Panc1 (cell line): ENCODE measurements at regions not wholly inside any gene's neighbourhood (a gene's known extent, or its start where the extent isn't known, plus 50 kb on each side); places are given as distances from the start of the nearest gene placed in this dataset.

Experiments
- ATAC-seq: fragments of 200-7000 bp; cut with Tn5 transposase; 2 replicates; pipeline ENCODE4 v1.9.1; 2020; ENCODE audit warnings: mild to moderate bottlenecking, moderate library complexity
- BruUV-seq: library from RNA; stranded (reverse); fragments of 400-500 nt; replicated peaks from 2 replicates; lab custom pipeline; 2021; lab: Mats Ljungman, UMichigan
- CTCF ChIA-PET: fragments of 300-600 bp; sonication (Branson Sonifier 250); formaldehyde crosslinking; loops from one replicate; lab custom pipeline; 2022; ENCODE audit warnings: antibody characterized with exemption; lab: Charles Lee
- POLR2A ChIA-PET: fragments of 300-600 bp; sonication (Branson Sonifier 250); formaldehyde crosslinking; loops from one replicate; lab custom pipeline; 2022; ENCODE audit warnings: antibody characterized with exemption; lab: Charles Lee
- DNase-seq: peaks from one replicate; pipeline ENCODE4 v3.0.0-alpha.2; 2010; ENCODE audit warnings: low read depth, low spot score
- H3K27ac ChIP-seq: 2 replicates; pipeline ENCODE4 v1.5.1; 2011; ENCODE audit warnings: mild to moderate bottlenecking, low read length, inconsistent platforms
- H3K27me3 ChIP-seq: fragments of 200-500 bp; sonication (Bioruptor generic); 2 replicates; pipeline ENCODE4 v1.6.0; 2014; ENCODE audit warnings: low read length, inconsistent platforms; ENCODE audit not compliant: control insufficient read depth, insufficient read depth
- H3K36me3 ChIP-seq: fragments of 200-500 bp; sonication (Bioruptor generic); 2 replicates; pipeline ENCODE4 v1.5.1; 2014; ENCODE audit warnings: inconsistent platforms, mild to moderate bottlenecking, low read length, moderate library complexity; ENCODE audit not compliant: control insufficient read depth, insufficient read depth
- H3K4me1 ChIP-seq: 2 replicates; pipeline ENCODE4 v1.5.1; 2011; ENCODE audit warnings: inconsistent platforms, mild to moderate bottlenecking, low read length, moderate library complexity; ENCODE audit not compliant: control insufficient read depth, insufficient read depth
- H3K4me3 ChIP-seq, 2 experiments: 2 replicates each; pipeline ENCODE4 v1.5.1; 2011 to 2012; ENCODE audit warnings: low read depth in 2 of 2, low read length in 2 of 2, mild to moderate bottlenecking in 2 of 2, inconsistent platforms in 1 of 2, moderate library complexity in 1 of 2
- H3K9me3 ChIP-seq: fragments of 200-500 bp; sonication (Bioruptor generic); 2 replicates; pipeline ENCODE4 v1.5.1; 2014; ENCODE audit warnings: low read depth, mild to moderate bottlenecking, inconsistent platforms, low read length, moderate library complexity; ENCODE audit not compliant: control insufficient read depth, insufficient read depth
- POLR2AphosphoS5 ChIP-seq: IDR thresholded peaks from 2 replicates; pipeline ENCODE4 v1.6.1; 2012; ENCODE audit warnings: mild to moderate bottlenecking, low read depth, low read length, moderate library complexity
- SIN3A ChIP-seq: IDR thresholded peaks from 2 replicates; pipeline ENCODE4 v1.6.1; 2012; ENCODE audit warnings: low read depth, mild to moderate bottlenecking, low read length, moderate library complexity, borderline replicate concordance; ENCODE audit not compliant: insufficient read depth
- TCF7L2 ChIP-seq: IDR thresholded peaks from 2 replicates; pipeline ENCODE4 v1.6.1; 2011; ENCODE audit warnings: mild to moderate bottlenecking, low read depth, low read length, inconsistent platforms
- in situ Hi-C: cut with HindIII; loops from 2 replicates; pipeline ENCODE4 v1.10.0; 2016; ENCODE audit warnings: low sequenced_read_pairs, low pct_unique_long_range_greater_than_20kb
- intact Hi-C: fragments of 100-400 bp; cut with micrococcal nuclease; formaldehyde crosslinking; loops from one replicate; pipeline ENCODE4 v1.10.0; 2022; ENCODE audit not compliant: unreplicated experiment
- TF ChIP-seq, protein P1 (sequence below), 2 experiments: IDR thresholded peaks; 2 replicates each; pipeline ENCODE4 v1.6.1; 2011 to 2012; ENCODE audit warnings: low read depth in 2 of 2, control low read depth in 1 of 2, low read length in 1 of 2, mild to moderate bottlenecking in 1 of 2, moderate library complexity in 1 of 2; ENCODE audit not compliant: insufficient read depth in 1 of 2
- TF ChIP-seq, protein P2 (sequence below): fragments of 450-650 bp; IDR thresholded peaks from 2 replicates; pipeline ENCODE4 v1.5.1; 2017; ENCODE audit warnings: mild to moderate bottlenecking

DNA sequence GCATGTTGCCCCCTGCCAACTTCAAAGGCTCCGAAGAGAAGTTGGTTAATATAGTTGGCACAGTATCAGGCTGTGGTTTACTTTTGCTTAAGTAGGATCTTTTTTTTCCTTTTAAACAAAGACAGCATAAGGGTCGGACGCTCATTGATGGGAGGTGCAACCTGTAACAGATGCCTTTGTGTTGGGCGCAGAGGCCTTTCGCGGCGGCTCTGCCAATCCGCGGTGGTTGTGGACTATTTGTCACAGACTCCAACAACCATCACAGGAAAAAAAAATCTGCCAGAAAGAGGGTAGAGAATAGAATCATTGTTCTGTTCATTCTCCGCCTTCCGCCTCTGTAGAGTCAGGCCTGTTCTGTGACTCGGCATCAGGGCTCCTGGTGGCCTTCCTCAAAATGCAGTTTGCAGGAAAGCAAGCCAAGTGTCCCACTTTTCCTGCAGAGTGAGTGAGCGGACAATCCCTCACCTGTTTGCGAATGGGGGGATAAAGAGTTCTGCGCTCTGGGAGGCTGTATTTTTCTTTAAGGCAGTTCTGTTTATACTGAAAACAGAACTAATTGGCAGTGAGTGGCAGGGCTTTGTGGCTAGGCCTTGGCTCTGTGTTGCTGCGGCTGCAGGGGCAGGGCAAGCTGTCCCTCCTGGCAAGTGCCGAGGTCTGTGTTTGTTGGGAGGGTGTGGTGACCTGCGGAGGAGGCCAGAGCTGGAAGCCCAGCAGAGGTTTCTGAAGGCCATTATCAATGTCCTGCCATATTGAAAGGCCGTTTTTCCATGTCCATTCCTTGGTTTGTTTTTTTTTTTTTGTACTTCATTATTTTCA lies 83.0 kb upstream of the PIWIL1 start:
- intact Hi-C loops: no loop called here
- POLR2A ChIA-PET: no interaction called here
- no peaks in the 10 kb centered on the region for H3K9me3 ChIP-seq
- no peaks in the 10 kb centered on the region for H3K4me1 ChIP-seq
- DNase-seq (no peak), ATAC-seq (no peak)
- no peak overlapping the region for H3K4me3 ChIP-seq
- TF ChIP-seq, protein P1, sequence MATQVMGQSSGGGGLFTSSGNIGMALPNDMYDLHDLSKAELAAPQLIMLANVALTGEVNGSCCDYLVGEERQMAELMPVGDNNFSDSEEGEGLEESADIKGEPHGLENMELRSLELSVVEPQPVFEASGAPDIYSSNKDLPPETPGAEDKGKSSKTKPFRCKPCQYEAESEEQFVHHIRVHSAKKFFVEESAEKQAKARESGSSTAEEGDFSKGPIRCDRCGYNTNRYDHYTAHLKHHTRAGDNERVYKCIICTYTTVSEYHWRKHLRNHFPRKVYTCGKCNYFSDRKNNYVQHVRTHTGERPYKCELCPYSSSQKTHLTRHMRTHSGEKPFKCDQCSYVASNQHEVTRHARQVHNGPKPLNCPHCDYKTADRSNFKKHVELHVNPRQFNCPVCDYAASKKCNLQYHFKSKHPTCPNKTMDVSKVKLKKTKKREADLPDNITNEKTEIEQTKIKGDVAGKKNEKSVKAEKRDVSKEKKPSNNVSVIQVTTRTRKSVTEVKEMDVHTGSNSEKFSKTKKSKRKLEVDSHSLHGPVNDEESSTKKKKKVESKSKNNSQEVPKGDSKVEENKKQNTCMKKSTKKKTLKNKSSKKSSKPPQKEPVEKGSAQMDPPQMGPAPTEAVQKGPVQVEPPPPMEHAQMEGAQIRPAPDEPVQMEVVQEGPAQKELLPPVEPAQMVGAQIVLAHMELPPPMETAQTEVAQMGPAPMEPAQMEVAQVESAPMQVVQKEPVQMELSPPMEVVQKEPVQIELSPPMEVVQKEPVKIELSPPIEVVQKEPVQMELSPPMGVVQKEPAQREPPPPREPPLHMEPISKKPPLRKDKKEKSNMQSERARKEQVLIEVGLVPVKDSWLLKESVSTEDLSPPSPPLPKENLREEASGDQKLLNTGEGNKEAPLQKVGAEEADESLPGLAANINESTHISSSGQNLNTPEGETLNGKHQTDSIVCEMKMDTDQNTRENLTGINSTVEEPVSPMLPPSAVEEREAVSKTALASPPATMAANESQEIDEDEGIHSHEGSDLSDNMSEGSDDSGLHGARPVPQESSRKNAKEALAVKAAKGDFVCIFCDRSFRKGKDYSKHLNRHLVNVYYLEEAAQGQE (IDR thresholded peaks at IDR 0.05; ENCODE audit: insufficient read depth in 1 of 2, low read depth in 2 of 2, low read length in 1 of 2): no peak
- no peak for TF ChIP-seq POLR2AphosphoS5
- no peak for TF ChIP-seq SIN3A
- H3K36me3 ChIP-seq: no peaks in the 10 kb centered on the region
- BruUV-seq: no TSS peak
- no peak overlapping the region for H3K27ac ChIP-seq
- CTCF ChIA-PET: no interaction called here
- in situ Hi-C loops: no loop called here
- H3K27me3 ChIP-seq: no peaks in the 10 kb centered on the region; the same call in 1 of the 2 replicates

DNA sequence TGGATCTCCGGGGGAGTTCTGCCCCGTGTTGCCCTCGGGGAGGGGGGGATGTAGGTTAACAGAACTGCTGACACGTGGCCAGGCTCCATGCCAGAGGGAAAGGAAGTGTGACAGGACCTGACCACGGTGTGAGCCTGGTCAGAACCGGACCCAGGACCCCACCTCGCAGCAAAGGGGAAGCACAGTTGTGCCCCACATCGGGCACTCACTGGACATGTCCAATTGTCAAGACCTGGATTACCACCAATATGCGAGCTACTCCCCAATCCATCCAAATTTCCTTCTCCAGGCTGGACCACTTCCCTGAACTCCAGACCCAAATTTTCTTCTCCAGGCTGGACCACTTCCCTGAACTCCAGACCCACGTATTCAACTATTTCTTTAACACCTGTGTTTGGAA lies 78.8 kb upstream of the PIWIL1 start:
- H3K9me3 ChIP-seq: no peaks in the 10 kb centered on the region
- no peak for DNase-seq
- in situ Hi-C loops (no loop called here), intact Hi-C loops (no loop called here)
- no peak overlapping the region for H3K27ac ChIP-seq
- ATAC-seq: no peak
- no TSS peak for BruUV-seq
- ChIA-PET CTCF (no interaction called here), POLR2A (no interaction called here)
- no peak overlapping the region for H3K4me3 ChIP-seq
- no peaks in the 10 kb centered on the region for H3K36me3 ChIP-seq
- peaks cover 6% of the 10 kb centered on the region; the same call in 1 of the 2 replicates for H3K27me3 ChIP-seq
- TF ChIP-seq, protein P2, sequence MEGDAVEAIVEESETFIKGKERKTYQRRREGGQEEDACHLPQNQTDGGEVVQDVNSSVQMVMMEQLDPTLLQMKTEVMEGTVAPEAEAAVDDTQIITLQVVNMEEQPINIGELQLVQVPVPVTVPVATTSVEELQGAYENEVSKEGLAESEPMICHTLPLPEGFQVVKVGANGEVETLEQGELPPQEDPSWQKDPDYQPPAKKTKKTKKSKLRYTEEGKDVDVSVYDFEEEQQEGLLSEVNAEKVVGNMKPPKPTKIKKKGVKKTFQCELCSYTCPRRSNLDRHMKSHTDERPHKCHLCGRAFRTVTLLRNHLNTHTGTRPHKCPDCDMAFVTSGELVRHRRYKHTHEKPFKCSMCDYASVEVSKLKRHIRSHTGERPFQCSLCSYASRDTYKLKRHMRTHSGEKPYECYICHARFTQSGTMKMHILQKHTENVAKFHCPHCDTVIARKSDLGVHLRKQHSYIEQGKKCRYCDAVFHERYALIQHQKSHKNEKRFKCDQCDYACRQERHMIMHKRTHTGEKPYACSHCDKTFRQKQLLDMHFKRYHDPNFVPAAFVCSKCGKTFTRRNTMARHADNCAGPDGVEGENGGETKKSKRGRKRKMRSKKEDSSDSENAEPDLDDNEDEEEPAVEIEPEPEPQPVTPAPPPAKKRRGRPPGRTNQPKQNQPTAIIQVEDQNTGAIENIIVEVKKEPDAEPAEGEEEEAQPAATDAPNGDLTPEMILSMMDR: no peak
- TF ChIP-seq POLR2AphosphoS5: no peak
- TF ChIP-seq, protein P1 (IDR thresholded peaks at IDR 0.05; ENCODE audit: insufficient read depth in 1 of 2, low read depth in 2 of 2, low read length in 1 of 2): no peak
- TF ChIP-seq SIN3A: no peak
- no peak for TF ChIP-seq TCF7L2
- no peaks in the 10 kb centered on the region for H3K4me1 ChIP-seq
